IPS-NIHi7 (cell line): ENCODE measurements at regions not wholly inside any gene's neighbourhood (a gene's known extent, or its start where the extent isn't known, plus 50 kb on each side); places are given as distances from the start of the nearest gene placed in this dataset.

Experiments
- DNase-seq: peaks from one replicate; pipeline ENCODE4 v3.0.0; 2012; ENCODE audit warnings: mixed read lengths; ENCODE audit errors: extremely low spot score

DNA sequence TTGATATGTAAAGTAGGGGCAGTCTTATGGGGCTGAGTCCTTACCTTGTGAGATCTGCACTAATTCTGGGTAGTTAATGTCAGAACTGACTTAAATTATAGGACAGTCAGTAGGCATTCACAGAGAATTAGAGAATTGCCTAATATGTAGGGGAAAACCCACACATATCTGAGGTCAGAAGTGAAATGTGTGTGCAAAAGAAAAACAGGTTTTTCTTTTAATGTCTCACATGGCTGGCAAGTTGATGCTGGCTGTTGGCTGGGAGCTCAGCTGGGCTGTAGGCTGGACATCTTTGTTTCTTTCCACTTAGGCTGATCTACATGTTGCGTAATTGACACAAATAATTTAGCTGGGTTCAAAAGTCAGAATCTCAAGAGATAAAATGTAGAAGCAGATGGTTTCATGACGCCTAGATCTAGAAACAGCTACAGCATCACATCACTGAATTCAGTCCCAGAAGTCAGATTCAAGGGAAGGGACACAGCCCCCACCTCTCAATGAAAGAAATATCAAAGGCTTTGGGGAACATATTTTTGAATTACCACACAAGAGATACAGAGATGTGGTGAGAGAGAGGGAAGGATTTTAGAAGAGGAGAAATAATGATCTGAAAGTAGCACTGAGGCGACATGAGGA is 98.9 kb downstream of the TNFSF18 start:
- DNase-seq: no peak

DNA sequence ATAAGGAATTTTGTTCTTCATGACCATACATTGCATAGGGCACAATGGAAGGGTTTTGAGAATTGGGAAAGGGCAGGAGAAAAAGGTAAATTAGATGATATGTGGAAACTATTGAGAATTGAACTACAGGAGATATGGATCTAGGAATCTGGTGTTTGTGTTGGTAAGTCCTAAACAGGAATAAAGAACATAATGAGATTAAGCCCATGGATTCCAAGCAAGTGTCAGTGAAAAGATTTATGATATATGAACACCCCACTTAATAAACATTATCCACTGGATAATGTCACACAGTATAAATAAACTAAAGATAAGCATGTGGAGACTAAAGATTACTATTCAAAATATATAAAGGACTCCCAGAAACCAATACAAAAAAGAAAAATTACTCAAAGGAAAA is 98.2 kb downstream of the TNFSF18 start:
- DNase-seq: no peak

DNA sequence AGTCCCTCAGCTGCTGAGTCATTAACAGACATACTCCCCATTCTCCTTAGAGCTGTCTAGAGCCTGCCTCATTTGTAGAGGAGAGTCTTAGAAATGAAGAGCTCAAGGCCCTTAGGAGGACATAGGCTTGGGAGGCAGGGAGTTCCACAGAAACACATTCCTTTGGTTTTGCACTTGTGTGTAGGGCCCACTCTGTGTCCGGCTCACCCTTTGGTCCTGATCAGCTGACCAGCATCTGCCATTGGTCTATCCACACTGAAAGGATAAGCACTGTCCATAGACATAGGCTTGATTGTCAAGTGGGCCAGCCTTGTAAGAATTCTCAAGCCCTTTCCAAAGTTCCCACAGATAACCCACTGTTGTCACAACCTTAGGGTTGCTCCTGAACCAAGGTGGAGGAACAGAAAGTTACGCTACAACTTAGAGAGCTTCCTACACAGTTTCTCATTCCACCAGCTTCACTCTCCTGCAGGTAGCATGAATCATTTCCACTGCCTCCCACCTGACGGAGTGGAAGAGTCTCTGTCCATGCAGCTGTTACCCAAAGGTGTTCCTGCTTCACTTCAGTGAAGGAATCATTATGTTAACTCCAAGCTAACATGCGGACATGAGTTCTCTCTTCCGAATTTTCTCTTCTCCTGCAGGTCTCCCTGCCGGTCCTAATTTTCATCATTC is 96.1 kb downstream of the TNFSF18 start:
- no peak for DNase-seq

DNA sequence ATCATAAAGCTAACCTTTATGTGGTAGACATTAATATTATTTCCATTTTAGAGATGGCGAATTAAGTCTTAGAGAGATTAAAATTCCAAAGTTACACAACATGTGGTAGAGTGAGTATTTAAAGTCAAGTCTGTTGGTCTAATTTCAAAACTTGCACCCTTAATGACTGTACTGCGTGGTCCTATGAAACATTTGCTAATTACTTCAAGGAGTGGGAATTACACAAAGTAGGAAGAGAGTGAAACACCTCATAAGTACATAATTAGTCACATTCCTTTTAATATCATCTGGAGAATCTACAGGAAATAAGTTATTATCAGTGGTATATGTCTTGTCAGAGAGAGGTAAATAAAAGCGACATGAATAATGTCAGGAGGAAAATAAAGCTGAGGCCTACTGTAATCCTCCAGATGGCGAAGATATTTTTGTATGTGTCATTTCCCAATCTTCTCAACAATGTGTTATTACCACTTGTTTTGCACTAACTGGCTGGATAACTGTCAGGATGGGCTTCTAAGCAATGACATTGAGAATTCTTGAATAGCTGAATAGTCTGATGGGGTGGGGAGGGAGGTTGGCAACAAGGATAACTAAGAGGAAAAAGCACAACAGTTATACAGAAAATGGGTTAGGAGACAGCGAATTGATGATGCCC is 95.5 kb downstream of the TNFSF18 start:
- DNase-seq: no peak

DNA sequence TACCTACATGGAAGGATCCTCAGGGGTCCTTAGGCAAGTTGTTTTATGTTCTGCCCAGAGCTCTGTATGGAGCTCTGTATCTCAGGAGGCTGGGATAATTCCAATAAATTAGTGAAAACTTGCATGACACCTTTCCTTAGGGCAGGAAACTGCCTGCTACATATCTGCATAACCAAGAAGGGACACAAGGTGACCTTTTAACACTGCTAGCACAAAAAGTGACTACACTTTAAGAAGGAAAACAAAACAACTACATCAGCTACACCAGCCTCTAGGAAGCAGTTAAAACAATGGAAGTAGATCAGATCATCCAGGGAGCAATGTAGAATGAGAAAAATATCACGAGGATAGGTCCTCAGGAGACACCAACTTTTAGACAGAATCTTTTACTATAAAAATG is 93.9 kb downstream of the TNFSF18 start:
- DNase-seq: no peak

DNA sequence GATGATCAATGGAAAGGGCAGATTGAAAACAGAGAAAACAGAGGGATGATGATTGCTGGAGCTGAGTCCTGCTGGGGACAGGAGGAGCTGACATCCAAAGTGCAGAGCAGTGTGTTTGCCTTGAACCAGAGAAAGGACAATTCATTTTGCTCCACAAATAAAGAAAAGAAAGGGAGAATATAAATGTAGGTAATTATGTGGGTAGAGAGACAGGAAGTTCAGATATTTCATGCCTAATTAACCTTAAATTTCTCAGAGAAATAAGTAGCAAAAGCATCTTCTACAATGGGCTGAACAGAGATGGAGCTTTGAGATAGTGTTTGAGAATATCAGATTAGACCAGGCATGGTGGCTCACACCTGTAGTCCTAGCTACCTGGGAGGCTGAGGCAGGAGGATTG is 93.2 kb downstream of the TNFSF18 start:
- DNase-seq: no peak

DNA sequence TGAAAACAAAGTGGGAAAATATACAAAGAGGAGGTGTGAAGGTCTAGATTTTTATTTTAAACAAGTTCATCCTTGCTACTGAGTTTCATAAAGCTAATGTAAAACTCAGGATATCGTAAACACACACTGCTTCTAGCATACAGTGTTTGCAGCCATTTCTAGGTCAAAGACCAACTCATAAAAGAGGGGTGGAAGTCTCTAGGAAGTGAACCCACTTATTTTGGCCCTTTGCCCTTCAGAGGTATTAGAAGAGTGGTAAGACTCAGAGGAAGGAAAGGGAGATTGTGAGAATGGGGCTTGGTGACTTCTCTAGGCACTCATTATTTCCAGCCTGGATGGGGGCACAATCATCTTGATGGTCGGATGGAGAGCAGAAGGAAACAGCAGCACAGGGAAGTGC is 91.2 kb downstream of the TNFSF18 start:
- DNase-seq: no peak

DNA sequence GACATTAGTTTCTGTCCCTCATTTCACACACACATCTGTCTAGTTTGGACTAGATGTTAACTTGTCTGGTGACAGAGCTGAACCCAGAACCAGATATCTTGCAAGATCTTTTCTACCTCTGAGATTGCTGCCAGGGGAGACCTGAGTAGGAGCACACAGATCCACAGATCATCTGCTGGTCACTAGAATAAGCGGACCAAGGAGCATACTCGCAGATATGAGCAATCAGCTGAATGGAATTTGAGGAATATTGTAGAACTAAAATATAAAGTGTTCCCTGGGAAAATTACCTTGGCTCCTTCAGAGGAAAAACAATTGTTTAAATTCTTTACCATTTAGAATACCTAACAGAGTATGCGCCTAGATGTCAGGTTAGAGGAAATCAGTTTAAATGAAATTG is 90.7 kb downstream of the TNFSF18 start:
- no peak for DNase-seq

DNA sequence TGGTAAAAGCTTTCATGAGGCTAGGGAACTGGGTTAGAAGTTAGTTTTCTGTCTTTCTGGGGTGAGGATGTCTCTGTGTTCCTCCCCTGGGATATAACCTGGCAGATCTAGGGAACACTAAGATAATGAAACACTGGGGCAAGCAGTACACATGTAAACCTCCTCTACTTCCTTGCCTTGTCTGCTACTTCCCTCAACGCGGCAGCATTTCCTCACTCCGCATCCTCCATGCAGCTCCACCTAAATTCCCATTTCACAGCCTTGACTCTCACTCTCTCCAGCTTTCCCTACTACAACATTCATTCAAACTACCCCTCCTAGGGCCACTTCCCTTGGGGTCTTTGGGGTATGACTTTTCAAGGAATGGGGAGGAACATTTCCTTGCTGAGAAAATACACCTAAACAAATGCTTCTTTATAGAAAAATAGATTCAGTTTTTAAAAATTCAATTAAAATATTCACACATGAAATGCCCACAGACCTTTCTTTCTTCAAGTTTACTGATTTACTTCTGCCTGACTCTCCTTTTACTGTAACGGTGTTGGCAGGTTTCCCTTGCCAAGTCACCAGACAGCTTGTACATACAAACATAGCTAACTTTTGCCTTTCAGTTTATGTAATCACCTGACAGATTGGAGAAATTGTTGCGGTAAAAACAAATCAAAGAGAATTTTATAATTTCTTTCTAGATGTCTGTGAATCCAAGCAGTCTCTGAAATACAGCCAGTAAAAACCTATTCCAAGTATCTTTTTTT is 90.1 kb downstream of the TNFSF18 start:
- DNase-seq: no peak

DNA sequence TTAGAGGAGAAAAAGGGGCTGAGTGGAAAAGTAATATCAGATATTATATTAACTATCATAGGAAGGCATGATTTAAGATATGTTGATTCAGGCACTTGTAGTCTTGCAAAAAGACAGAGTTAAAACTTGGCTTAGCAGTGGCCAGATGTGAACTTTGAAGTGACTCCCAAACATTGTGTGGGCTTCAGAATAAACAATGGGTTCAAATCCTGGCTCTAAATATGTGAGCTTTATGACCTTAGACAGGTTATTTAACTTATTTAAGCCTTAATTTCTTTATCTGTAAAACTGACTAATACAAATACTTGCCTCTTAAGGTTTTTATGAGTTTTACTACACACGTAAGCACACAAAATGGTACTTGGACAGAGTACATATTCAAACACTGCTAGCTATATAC is 85.9 kb downstream of the TNFSF18 start:
- DNase-seq: no peak

DNA sequence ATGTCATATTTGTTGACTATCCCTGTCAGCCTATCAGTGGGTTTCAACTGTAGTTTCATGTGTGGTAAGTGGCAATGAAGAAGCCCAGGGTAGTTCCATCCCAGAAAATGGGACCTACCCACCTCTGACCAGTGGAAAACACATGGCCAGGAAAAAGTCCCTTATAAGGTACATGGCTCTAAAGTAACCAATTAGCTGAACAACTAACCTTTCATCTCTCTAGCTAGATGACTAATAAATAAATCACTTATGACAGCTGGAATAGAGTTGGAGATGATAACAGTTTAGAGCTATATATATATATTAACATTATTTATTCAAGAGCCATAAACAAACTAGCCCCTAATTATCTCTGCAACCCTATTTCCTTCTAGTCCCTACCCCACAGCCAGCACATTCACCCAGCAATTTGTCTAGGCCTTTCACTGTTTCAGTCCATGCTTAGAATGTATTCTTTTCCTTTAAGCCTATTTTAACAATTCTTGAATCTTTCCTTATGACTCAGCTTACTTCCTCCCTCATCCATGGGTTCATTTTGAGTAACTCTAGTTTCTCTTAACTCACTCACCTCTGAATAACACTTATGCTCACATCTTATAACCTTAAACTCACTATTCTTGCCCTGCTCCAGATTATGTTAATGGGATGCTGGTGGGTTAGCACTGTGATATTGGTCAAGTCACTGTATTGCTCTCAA is 83.7 kb downstream of the TNFSF18 start:
- no peak for DNase-seq

DNA sequence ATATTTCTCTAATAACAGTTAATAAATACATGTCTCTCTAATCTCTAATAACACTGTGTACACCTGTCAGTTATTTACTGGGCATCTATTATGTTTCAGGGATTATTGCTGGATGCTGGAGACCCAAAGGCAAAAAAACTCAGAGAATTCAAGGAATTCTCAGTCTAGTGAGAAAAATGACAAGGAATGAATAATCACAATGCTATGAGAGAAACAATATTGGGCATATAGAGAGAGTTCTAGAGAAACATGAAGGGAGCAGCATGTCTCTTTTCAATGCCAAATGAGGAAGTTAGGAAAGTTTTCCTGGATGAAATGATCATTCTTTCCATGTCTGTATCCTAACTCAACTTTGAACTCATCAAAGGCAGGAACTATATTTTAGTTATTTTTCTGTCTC is 82.8 kb downstream of the TNFSF18 start:
- DNase-seq: no peak

DNA sequence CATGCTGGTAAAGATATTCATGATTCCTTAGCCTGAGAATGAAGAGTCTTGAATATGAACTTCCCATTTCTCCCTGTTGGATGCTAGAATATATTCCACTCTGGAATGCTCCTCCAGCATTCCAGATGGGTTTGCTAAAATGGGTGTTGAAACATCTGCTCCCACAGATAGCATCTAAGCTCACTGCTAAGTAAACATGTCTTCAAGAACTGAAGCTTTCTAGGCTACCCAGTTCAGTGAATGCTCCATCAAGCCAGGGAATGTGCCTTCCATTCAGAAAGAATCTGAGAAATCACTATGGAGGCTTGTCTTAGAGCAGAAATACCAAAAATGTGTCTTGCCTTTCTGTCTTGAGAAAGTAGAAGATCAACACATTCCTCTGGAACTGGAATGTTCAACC is 81.1 kb downstream of the TNFSF18 start:
- DNase-seq: no peak

DNA sequence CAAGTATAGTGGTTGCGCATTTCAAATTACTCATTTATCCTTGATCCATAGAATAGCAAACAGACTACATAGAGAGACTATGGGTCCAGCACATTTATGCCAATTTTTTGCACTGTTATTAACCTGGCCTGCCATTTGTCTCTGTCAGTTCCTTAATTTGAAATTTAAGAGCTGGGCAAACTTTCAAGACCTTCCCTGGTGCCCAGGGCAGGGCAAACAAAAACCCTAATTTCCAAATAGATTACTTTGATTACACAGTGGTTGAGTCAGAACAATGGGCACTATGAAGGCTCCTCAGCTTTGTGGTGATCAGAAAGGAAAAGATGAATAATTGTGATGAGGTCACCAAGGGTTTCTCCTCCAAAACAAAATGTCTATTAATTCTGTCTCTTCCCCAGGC is 80.6 kb downstream of the TNFSF18 start:
- no peak for DNase-seq

DNA sequence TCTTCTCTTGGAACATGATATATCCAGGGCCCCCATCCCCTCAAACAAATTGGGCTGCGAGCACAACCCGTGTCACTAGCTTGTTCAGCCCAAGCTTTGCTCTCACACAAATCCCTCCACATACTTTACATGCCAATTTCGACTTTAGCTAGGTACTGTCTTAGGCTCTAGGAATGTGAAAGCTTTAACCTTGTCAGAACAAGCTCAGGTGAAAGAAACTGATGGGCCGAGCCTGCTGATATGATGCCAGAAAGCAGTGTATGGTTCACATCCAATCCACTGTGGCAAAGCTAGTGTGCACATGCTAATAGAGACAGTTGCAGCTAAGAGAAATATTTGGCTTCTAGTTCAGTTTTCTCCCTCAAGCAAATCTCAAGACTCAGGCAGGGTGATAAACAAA is 79.5 kb downstream of the TNFSF18 start:
- DNase-seq: no peak

DNA sequence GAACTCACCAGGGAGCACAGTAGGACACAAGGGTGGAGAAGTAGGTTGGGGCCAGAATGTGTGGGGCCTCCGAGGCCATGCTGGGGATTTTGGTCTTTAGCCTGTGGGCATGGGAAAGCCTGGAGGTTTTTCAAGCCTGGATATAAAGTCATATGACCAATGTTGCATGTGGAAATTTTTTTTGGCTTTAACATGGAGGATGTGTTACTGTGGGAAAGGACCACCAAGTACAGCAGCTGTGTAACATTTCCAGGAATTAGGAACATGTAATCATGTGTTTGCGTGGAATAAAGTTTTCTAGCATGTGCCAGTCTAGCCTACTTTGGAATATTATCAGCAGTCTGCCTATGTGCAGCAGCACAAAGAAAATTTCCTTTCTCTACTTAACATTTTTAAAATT is 78.5 kb downstream of the TNFSF18 start:
- no peak for DNase-seq

DNA sequence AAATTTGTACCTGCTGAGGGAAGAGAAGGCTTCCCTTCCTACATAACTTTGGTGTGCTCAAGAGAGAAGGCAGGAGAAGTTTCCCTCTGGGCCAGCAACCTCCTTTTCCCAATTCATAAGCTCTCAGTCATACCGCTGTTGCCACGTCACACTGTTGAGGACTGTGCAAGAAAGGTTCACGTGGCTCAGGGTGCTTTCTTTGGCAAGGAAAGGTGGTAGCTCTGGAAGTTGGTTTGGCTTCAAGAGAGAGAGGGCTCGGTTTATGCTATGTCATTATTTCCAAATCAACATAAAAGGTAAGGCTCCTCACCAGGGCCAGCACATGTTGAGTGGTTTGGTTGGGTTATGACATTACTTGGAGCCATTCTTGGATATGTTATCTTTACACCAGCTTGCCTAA is 77.3 kb downstream of the TNFSF18 start:
- no peak for DNase-seq

DNA sequence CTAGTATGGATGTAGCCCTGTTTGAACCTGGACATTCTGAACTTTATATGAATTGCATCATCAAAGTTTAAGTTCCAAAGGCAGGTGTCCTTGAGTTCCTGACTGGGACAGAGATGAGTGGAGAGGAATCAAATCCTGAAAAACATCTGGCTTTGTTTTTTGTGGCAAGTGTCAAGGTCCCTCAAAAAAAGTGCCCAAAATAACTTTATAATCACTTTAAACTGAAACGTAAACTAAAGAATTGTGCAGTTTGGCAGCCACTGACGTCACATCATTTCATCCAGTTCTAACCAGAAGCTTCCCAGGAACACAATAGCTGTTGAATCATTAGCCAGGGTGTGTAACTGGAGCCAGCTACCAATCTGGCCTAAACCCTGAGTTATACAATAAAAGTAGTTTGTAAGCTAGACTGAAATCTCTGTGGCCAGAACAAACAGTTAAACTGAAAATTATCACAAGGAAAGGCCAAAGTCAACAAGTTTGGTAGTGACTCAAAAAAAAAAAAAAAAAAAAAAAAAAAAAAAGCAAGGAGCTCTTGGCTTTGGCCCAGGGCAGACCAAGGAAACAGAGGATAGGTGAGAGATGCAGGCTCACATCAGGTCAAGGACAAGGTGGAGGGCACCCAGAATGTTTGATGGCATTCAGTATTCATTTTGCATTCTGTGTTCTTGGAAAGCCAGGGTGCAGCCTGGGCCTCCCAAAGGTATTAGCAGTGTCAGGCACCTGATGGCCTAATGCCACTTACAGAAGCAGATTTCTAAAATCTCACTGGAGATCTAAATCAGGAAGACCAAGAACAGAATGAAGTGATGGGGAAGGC is 74.3 kb downstream of the TNFSF18 start:
- no peak for DNase-seq

DNA sequence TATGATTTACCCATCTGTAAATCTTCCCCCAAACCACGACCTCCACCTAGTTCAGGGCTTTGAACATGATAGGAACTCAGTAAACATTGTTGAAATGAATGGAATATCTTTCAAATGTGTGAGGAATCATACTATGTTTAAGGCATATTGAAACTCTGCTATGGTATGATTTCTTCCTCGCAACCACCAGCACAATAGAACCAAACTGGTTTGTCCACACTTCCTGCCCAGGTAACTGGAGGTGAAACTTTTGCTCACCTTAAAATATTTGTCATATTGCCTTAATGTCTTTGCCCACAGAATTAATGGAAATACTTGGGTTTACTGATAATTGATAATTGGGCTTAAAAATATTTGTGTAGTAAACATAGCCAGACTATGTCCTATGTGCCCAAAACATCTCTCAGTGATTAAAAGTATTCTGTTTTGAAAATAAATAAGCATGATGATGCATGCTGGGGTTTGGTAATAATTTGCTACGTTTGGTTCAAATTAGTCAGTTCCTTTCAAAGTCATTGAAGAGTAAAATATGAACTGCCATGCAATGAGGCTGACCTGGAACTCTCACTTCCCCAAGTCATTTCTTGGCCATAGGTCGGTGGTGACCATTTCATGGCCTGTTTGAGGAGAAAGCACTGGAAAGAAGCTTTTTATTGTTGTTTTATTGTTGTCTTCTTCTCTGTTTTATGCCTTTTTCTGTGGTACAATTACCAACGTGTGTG is 73.3 kb downstream of the TNFSF18 start:
- no peak for DNase-seq

DNA sequence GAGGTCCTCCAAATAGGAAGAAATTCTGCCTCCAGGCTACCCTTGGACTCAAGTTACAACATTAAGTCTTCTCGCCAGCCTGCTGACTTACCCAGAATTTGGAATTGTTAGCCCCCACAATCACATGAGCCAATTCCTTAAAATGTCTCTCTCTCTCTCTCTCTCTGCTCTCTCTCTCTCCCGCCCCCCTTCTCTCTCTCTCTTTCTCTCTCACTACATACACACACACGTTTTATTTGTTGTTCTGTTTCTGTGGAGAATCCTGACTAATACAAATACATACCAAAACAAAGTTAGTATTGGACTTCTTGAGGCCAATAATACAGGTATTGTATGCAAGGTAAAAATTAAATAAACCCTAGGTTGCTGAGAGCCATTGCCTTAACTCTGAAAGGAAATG is 72.1 kb downstream of the TNFSF18 start:
- DNase-seq: no peak

DNA sequence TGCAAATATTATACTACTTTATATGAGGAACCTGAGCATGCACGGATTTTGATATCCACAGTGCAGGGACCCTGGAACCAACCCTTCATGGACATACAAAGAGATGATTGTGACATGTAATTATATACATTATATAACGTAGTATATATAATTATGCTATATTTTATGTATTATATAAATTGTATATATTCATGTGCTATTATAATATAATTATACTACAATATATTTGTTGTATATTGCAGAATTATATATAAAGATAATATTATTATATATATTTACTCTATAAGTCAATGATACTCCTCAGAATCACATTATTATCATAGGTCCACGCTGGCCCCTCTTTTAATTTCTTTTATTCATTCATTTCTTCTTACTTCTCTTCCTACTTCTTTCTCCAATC is 70.9 kb downstream of the TNFSF18 start:
- DNase-seq: no peak
